Caco-2 (cell line): ENCODE measurements at regions not wholly inside any gene's neighbourhood (a gene's known extent, or its start where the extent isn't known, plus 50 kb on each side); places are given as distances from the start of the nearest gene placed in this dataset.

Experiments used
- BruUV-seq: library from RNA; stranded (reverse); fragments of 400-500 nt; replicated peaks from 2 replicates; lab custom pipeline; 2021; lab: Mats Ljungman, UMichigan
- CTCF ChIA-PET: fragments of 300-600 bp; sonication (Branson Sonifier 250); formaldehyde crosslinking; loops from one replicate; lab custom pipeline; 2022; ENCODE audit warnings: antibody characterized with exemption; lab: Charles Lee
- POLR2A ChIA-PET: fragments of 300-600 bp; sonication (Branson Sonifier 250); formaldehyde crosslinking; loops from one replicate; lab custom pipeline; 2022; ENCODE audit warnings: antibody characterized with exemption; lab: Charles Lee
- DNase-seq, 2 experiments: peaks; one replicate each; pipeline versions ENCODE4 v3.0.0 to v3.0.0-alpha.2; 2020 to 2022
- H3K27me3 ChIP-seq: replicated peaks from 2 replicates; pipeline ENCODE4 v1.6.0; 2011; ENCODE audit warnings: low read length; ENCODE audit not compliant: control insufficient read depth, insufficient read depth
- H3K36me3 ChIP-seq: 2 replicates; pipeline ENCODE4 v1.5.1; 2011; ENCODE audit warnings: low read length; ENCODE audit not compliant: control insufficient read depth, insufficient read depth
- H3K4me1 ChIP-seq: fragments of 250-450 bp; sonication (Bioruptor Pico); 2 replicates; pipeline ENCODE4 v1.5.1; 2020; ENCODE audit warnings: mild to moderate bottlenecking
- H3K4me3 ChIP-seq: 2 replicates; pipeline ENCODE4 v1.5.1; 2011; ENCODE audit warnings: low read depth, mild to moderate bottlenecking, control low read depth, low read length
- H3K9me3 ChIP-seq: fragments of 250-450 bp; sonication (Bioruptor Pico); 2 replicates; pipeline ENCODE4 v1.5.1; 2020; ENCODE audit warnings: mild to moderate bottlenecking, moderate library complexity
- H3K27ac Mint-ChIP-seq: one replicate; pipeline ENCODE4 v1.8.0; 2022; ENCODE audit warnings: mixed read lengths; ENCODE audit not compliant: unreplicated experiment
- H3K27me3 Mint-ChIP-seq: one replicate; pipeline ENCODE4 v1.8.0; 2022; ENCODE audit warnings: mixed read lengths; ENCODE audit not compliant: insufficient read depth, unreplicated experiment
- H3K36me3 Mint-ChIP-seq: one replicate; pipeline ENCODE4 v1.8.0; 2022; ENCODE audit warnings: mild to moderate bottlenecking, mixed read lengths; ENCODE audit not compliant: insufficient read depth, unreplicated experiment
- H3K4me1 Mint-ChIP-seq: one replicate; pipeline ENCODE4 v1.8.0; 2022; ENCODE audit warnings: low read depth, mixed read lengths; ENCODE audit not compliant: unreplicated experiment
- H3K4me3 Mint-ChIP-seq: one replicate; pipeline ENCODE4 v1.8.0; 2022; ENCODE audit warnings: mild to moderate bottlenecking, moderate library complexity, mixed read lengths; ENCODE audit not compliant: unreplicated experiment
- H3K9me3 Mint-ChIP-seq: one replicate; pipeline ENCODE4 v1.8.0; 2022; ENCODE audit warnings: mixed read lengths; ENCODE audit not compliant: unreplicated experiment
- intact Hi-C: fragments of 100-400 bp; cut with micrococcal nuclease; formaldehyde crosslinking; loops from one replicate; pipeline ENCODE4 v1.10.0; 2022; ENCODE audit not compliant: unreplicated experiment
- TF ChIP-seq, protein P1 (sequence below), 2 experiments: fragments of 200-600 bp in 1 of 2; IDR thresholded peaks; 1 replicate in 1 of 2; 2 replicates in 1 of 2; pipeline versions ENCODE4 v1.5.1 to v1.8.0; 2011 to 2022; ENCODE audit warnings: antibody characterized with exemption in 1 of 2, control low read depth in 1 of 2, inconsistent platforms in 1 of 2, low read depth in 1 of 2, low read length in 1 of 2, mild to moderate bottlenecking in 1 of 2, moderate library complexity in 1 of 2; ENCODE audit not compliant: insufficient read depth in 1 of 2, severe bottlenecking in 1 of 2, unreplicated experiment in 1 of 2

DNA sequence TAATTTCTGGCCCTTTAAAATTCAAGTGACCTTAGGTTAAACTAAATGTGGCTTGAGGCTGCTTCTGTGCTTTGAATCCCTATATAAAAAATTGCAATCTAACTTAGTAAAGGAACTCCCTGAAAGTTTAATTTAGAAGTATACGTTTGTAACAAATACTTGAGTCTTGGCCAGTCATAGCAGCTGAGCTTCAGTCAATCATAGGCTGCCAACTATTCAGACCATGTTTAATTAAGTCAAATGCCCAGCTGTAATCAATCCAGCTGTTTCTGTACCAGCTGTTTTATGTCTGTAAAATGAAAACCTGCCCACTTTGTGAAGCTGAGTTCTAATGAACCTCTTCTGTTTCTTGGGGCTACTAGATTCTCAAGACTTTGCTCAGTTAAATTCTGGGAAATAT, 760.1 kb downstream of the MAT2B start:
- Mint-ChIP-seq H3K4me1 (no peaks in the 10 kb centered on the region), H3K27me3 (peaks cover 6% of the 10 kb centered on the region), H3K9me3 (no peaks in the 10 kb centered on the region), H3K27ac (no peak overlapping the region), H3K36me3 (no peaks in the 10 kb centered on the region), H3K4me3 (no peak overlapping the region)
- ChIA-PET POLR2A (no interaction called here), CTCF (no interaction called here)
- Histone ChIP-seq H3K4me1 (no peaks in the 10 kb centered on the region), H3K9me3 (no peaks in the 10 kb centered on the region), H3K36me3 (no peaks in the 10 kb centered on the region), H3K4me3 (no peak overlapping the region), H3K27me3 (no peaks in the 10 kb centered on the region)
- no peak for DNase-seq
- TF ChIP-seq, protein P1, sequence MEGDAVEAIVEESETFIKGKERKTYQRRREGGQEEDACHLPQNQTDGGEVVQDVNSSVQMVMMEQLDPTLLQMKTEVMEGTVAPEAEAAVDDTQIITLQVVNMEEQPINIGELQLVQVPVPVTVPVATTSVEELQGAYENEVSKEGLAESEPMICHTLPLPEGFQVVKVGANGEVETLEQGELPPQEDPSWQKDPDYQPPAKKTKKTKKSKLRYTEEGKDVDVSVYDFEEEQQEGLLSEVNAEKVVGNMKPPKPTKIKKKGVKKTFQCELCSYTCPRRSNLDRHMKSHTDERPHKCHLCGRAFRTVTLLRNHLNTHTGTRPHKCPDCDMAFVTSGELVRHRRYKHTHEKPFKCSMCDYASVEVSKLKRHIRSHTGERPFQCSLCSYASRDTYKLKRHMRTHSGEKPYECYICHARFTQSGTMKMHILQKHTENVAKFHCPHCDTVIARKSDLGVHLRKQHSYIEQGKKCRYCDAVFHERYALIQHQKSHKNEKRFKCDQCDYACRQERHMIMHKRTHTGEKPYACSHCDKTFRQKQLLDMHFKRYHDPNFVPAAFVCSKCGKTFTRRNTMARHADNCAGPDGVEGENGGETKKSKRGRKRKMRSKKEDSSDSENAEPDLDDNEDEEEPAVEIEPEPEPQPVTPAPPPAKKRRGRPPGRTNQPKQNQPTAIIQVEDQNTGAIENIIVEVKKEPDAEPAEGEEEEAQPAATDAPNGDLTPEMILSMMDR (IDR thresholded peaks at IDR 0.05; ENCODE audit: insufficient read depth in 1 of 2, low read depth in 1 of 2, low read length in 1 of 2, severe bottlenecking in 1 of 2, unreplicated experiment in 1 of 2) = no peak
- BruUV-seq = no TSS peak
- intact Hi-C loops = no loop called here

- CTCF ChIA-PET = no interaction called here
- no peak overlapping the region for H3K4me3 ChIP-seq
- no peaks in the 10 kb centered on the region for H3K9me3 ChIP-seq
- no peaks in the 10 kb centered on the region for H3K4me1 Mint-ChIP-seq
- BruUV-seq = no TSS peak
- no peaks in the 10 kb centered on the region for H3K36me3 ChIP-seq
- H3K4me1 ChIP-seq = no peaks in the 10 kb centered on the region
- POLR2A ChIA-PET = no interaction called here
- TF ChIP-seq, protein P1 (IDR thresholded peaks at IDR 0.05; ENCODE audit: insufficient read depth in 1 of 2, low read depth in 1 of 2, low read length in 1 of 2, severe bottlenecking in 1 of 2, unreplicated experiment in 1 of 2) = no peak
- no peak overlapping the region for H3K27ac Mint-ChIP-seq
- no peak for DNase-seq
- intact Hi-C loops = no loop called here
- peaks cover 6% of the 10 kb centered on the region for H3K27me3 Mint-ChIP-seq
- no peaks in the 10 kb centered on the region for H3K9me3 Mint-ChIP-seq
- no peaks in the 10 kb centered on the region for H3K27me3 ChIP-seq
- no peak overlapping the region for H3K4me3 Mint-ChIP-seq
- H3K36me3 Mint-ChIP-seq = no peaks in the 10 kb centered on the region
Measured at GRCh38 chr5:164266571-164266970, 761.2 kb downstream of the MAT2B start.

- H3K9me3 ChIP-seq = no peaks in the 10 kb centered on the region
- H3K9me3 Mint-ChIP-seq = no peaks in the 10 kb centered on the region
- no peaks in the 10 kb centered on the region for H3K36me3 Mint-ChIP-seq
- no peak overlapping the region for H3K4me3 ChIP-seq
- intact Hi-C loops = no loop called here
- no peak overlapping the region for H3K4me3 Mint-ChIP-seq
- H3K4me1 ChIP-seq = no peaks in the 10 kb centered on the region
- no peak overlapping the region for H3K27ac Mint-ChIP-seq
- no peaks in the 10 kb centered on the region for H3K27me3 ChIP-seq
- no peak for DNase-seq
- BruUV-seq = no TSS peak
- TF ChIP-seq, protein P1 (IDR thresholded peaks at IDR 0.05; ENCODE audit: insufficient read depth in 1 of 2, low read depth in 1 of 2, low read length in 1 of 2, severe bottlenecking in 1 of 2, unreplicated experiment in 1 of 2) = no peak
- no peaks in the 10 kb centered on the region for H3K4me1 Mint-ChIP-seq
- CTCF ChIA-PET = no interaction called here
- no peaks in the 10 kb centered on the region for H3K27me3 Mint-ChIP-seq
- no peaks in the 10 kb centered on the region for H3K36me3 ChIP-seq
- POLR2A ChIA-PET = no interaction called here
Measured at GRCh38 chr5:164277720-164278119, 772.3 kb downstream of the MAT2B start.
